ENCODE measurements at regions not wholly inside any gene's neighbourhood (a gene's known extent, or its start where the extent isn't known, plus 50 kb on each side); places are given as distances from the start of the nearest gene placed in this dataset.
"Not testable (repeated sequence)": the region's sequence is repeated elsewhere in the genome, so short reads cannot be mapped to it uniquely, and the experiment has no call there.

DNA sequence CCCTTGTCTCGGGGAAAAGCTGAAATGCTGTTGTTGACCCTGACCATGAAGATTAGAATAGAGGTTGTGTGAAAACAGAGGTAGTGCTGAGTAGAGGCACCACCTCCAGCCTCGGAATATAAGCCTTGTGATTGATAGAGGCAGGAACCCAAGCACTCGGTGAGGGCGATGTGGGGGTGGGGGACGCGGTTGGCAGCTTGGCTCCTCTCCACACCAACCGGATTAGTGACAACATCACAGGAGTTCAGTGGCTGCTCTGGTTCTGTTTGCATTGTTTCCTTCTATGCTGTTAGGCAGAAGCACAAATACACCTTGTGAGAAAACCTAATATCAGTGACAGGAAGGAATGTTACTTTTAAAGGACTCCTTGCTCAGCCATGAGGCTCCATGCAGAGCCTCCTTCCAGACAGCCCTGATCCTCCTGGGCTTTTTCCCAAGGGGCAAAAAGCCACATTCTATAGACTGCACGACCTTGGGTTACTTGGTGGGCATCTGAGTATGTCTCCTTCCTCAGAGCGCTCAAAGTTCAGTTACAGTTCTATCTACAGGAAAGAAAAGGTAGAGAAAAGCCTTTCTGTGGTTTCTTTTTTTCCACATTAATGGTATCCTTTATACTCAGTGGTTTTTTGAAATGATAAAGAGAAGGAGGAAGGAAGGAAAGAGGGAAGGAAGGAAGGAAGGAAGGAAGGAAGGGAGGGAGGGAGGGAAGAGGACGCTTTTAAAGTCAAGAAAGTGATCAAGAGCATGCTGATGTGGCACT is 150.4 kb upstream of the NOCT start:
- H3K4me3 ChIP-seq (replicated peaks; ENCODE audit: low read depth, low read length): no peak overlapping the region
- TF ChIP-seq, protein P1, sequence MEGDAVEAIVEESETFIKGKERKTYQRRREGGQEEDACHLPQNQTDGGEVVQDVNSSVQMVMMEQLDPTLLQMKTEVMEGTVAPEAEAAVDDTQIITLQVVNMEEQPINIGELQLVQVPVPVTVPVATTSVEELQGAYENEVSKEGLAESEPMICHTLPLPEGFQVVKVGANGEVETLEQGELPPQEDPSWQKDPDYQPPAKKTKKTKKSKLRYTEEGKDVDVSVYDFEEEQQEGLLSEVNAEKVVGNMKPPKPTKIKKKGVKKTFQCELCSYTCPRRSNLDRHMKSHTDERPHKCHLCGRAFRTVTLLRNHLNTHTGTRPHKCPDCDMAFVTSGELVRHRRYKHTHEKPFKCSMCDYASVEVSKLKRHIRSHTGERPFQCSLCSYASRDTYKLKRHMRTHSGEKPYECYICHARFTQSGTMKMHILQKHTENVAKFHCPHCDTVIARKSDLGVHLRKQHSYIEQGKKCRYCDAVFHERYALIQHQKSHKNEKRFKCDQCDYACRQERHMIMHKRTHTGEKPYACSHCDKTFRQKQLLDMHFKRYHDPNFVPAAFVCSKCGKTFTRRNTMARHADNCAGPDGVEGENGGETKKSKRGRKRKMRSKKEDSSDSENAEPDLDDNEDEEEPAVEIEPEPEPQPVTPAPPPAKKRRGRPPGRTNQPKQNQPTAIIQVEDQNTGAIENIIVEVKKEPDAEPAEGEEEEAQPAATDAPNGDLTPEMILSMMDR (IDR thresholded peaks at IDR 0.05; ENCODE audit: low read length, missing control alignments): no peak
- DNase-seq (ENCODE audit: low read depth): no peak

DNA sequence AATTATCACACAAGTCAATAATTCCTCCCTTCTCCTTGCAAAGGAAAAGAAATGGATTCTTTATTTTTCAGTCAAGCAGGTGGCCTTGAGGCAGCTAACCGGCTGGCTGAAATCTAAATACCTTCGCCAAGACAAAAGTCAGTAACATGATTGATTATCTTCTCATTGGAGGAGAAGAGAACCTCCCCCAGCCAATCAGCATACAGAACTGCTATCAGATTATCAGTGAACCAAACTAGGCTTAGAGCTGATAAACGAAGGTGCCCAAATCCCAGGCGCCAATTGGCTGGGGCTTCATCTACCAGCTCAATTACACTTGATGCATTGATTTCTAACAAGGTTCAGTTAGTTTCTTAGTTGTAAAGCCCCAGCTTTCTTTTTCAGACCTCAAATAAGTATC is 152.4 kb upstream of the NOCT start:
- no peak for DNase-seq (ENCODE audit: low read depth)
- no peak overlapping the region for H3K4me3 ChIP-seq (replicated peaks; ENCODE audit: low read depth, low read length)
- TF ChIP-seq, protein P1 (IDR thresholded peaks at IDR 0.05; ENCODE audit: low read length, missing control alignments): no peak

DNA sequence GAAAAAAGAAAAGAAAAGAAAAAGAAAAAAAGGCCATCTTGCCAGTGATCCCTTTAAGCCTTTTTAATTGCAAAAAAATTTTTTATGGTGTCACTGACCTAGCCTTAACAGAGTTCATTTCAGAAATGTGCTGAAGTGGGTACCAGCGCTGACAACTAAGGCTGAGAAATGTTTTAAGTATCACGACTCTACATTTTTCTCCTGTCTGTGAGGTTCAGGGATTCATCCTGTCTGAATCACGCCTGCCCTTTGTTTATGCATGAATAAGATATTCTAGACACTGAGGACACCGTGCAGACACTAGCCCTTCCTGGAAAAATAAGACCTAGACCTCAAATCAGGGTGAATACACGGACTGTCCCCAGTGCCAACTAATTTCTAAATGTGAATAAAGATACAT is 154.4 kb upstream of the NOCT start:
- H3K4me3 ChIP-seq (replicated peaks; ENCODE audit: low read depth, low read length): no peak overlapping the region
- no peak for DNase-seq (ENCODE audit: low read depth)
- TF ChIP-seq, protein P1 (IDR thresholded peaks at IDR 0.05; ENCODE audit: low read length, missing control alignments): no peak

DNA sequence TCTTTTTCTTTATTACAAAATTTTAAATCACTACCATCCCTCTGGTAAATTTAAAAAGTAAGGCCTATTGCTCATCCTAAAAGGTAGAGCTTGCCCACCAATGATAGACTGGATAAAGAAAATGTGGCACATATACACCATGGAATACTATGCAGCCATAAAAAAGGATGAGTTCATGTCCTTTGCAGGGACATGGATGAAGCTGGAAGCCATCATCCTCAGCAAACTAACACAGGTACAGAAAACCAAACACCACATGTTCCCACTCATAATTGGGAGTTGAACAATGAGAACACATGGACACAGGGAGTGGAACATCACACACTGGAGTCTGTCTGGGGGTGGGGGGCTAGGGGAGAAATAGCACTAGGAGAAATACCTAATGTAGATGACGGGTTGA is 155.2 kb upstream of the NOCT start:
- not testable (repeated sequence) for H3K4me3 ChIP-seq (replicated peaks; ENCODE audit: low read depth, low read length); DNase-seq (ENCODE audit: low read depth)

DNA sequence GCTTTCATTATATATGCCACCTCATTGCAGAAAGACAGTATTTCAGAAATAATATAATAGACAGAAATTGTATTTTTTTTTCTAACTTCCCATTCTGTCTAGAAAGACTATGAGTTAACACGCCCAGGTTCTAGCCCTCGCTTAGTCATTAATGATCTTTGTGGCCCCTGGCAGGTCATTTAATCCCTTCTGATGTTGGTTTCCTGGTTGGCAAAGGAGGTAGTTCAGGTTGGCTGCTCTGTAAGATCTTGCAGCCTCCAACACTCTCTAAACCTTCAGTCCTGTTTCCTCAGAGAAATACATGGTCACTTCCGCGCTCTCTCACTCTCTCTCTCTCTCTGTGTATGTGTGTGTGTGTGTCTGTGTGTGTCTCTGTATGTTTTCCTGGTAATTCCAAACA is 156.3 kb upstream of the NOCT start:
- TF ChIP-seq, protein P1 (IDR thresholded peaks at IDR 0.05; ENCODE audit: low read length, missing control alignments): no peak
- DNase-seq (ENCODE audit: low read depth): no peak
- no peak overlapping the region for H3K4me3 ChIP-seq (replicated peaks; ENCODE audit: low read depth, low read length)

DNA sequence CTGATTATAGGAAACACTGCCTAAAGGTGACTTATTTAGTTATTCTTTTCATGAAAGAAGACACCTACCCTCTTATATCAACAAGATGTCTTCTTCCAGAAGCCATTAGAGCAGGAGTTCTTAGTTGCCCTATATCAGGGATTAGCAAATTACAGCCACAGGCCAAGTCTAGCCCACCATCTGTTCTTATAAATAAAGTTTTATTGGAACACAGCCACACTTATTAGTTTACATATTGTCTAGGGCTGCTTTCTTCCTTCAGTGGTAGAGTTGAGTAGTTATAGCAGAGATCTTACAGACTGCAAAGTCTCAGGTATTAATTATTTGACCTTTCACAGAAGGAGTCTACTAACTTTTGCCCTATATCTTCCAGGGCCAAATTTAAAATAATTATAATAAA is 157.2 kb upstream of the NOCT start:
- DNase-seq (ENCODE audit: low read depth): no peak
- no peak overlapping the region for H3K4me3 ChIP-seq (replicated peaks; ENCODE audit: low read depth, low read length)
- TF ChIP-seq, protein P1 (IDR thresholded peaks at IDR 0.05; ENCODE audit: low read length, missing control alignments): no peak

DNA sequence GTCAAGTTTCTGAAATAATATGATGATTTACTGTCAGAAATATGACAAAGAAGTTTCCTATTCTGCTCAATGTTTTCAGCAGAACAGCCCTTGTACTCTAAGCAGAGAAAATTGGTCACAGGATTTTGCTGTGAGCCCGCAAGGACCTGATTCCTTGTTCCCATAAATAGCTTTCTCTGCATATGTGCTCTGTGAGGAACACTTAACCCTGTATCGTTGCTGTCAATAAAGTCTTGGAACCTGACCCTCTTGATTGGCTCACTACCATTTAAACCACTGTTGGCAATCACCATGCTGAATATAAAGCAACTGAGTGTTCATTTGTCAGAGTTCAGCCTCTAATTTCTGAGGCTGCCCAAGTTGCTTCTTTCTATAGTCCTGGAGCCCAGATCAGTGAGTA is 158.2 kb upstream of the NOCT start:
- TF ChIP-seq, protein P1 (IDR thresholded peaks at IDR 0.05; ENCODE audit: low read length, missing control alignments): no peak
- H3K4me3 ChIP-seq (replicated peaks; ENCODE audit: low read depth, low read length): no peak overlapping the region
- no peak for DNase-seq (ENCODE audit: low read depth)

Measured in fibroblast of pulmonary artery (primary cell).